ENCODE measurements at regions not wholly inside any gene's neighbourhood (a gene's known extent, or its start where the extent isn't known, plus 50 kb on each side); places are given as distances from the start of the nearest gene placed in this dataset.

DNA sequence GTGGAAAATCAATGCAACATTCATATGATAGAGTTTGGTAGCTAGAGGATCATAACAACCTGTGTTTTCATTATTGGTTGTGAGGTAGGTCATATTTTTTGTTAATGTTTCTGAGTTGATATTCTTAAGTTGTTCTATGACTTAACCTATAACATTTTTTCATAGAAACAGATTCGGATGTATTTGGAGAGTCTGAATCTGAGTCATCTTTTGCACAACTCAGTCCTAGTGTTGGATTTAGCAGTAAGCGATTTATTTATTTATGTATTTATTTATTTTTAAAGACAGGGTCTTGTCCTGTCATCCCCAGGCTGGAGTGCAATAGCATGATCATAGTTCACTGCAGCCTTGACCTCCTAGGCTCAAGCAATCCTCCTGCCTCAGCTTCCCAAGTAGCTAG, 292.8 kb upstream of the ZNF717 start:
- no peak for DNase-seq

- no peak for DNase-seq
These were observed 298.6 kb upstream of the ZNF717 start for GRCh38 chr3:76083992-76084391.

DNA sequence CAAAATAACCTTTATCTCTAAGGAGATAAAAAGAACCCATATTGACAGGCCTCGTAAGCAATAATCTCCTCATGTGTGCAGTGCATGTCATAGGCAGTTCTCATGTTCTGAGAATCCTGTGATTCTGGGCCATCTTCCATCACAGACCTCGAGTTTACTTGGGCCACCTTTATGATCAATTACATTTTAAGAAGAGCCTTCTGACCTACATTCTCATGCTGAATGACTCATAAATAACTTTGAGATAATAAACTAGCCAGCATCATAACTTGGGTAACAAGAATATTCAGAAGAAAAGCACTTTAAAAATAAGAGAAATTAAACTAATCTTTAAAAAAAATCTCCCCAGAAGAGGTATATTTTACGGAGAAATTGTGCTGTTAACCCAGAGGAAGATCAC, 310.7 kb upstream of the ZNF717 start:
- no peak for DNase-seq

GRCh38 chr3:76096836-76097588, 311.7 kb upstream of the ZNF717 start:
- no peak for DNase-seq

- DNase-seq, result no peak
These were observed 312.2 kb upstream of the ZNF717 start for GRCh38 chr3:76097589-76097969.

DNA sequence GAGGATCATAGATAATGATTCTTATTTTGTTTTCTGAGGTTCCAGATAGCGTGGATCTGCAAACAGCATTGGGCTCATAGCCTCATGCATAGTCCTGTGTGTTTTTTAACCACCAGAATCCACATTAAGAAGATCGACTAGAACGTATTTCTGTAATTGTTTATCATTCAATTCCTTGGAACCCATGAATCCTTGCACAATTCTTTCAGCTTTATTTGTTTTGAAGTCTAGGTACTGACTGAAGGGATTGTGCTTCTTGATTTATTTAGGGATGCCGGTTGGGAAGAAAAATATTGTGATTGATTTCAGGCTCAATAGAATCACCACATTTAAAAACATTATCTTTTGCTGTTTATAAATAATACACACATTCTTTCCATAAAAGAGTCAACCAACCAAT, 314.6 kb upstream of the ZNF717 start:
- no peak for DNase-seq

DNA sequence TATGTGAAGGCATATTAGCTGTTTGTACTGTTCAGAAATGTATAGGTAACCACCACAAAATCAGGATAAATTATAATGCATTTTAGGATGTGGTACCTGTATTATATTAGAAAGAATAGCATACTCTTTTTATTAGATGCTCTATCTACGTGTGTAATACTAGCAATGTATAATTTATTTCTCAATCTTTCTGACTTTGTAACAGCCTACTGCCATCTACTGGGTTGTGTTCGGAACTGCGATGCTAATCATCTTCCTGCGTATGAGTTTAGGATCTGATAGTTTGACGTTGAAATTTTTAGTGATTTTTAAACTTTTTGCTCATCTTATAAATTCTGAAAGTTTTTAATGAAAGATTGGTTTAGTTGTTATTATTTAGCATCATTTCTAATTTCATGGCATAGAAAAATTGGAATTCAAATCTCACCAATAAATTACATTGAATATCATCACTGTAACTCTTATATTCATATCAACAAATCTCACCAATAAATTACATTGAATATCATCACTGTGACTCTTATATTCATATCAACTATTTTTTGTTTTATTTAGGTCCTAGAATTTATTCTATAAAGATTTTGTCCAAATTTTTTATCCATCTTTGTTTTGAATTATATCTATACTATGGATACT, 322.7 kb upstream of the ZNF717 start:
- DNase-seq, result peak; percentile 25

DNA sequence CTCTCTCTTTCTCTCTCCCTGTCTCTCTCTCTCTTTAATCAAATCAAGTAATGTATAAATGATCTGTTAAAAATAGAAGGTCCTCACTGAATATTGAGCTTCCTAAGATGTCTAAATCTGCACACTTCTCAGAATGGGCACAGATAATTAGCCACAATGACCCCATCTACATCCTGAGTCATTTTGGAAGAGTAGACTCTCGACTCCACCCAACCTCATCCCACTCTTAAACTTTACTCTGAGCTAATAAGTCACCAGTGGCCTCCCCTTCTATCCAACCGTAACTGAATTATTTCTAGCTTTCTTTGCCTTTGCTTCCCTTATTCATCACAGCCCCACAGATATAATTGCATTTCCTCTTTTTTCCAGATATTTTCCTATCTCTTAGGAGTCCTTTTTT, 326.5 kb upstream of the ZNF717 start:
- DNase-seq, result no peak

GRCh38 chr3:76122007-76122406, 336.7 kb upstream of the ZNF717 start:
- no peak for DNase-seq

DNA sequence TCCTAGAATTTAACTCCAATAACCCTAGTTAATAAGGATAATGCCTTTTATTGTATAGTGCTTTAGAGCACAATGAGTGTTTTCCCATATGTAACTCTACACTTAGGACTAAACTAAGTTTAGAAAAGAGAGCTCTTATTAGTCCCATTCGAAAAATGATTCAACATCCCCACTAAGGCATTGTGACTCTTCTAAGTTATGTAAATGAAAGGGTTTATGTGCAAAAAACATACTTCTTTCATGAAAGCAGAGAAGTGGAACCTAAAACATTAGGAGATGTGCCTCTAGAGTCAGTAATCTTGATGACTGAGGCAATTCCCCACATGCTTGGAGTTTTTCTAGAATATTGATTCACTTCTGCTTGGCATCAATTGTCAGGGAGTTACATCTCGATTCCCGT, 344.1 kb upstream of the ZNF717 start:
- no peak for DNase-seq

- no peak for DNase-seq
These were observed 346.2 kb upstream of the ZNF717 start for GRCh38 chr3:76131396-76132153.

GRCh38 chr3:76132154-76132470, 346.8 kb upstream of the ZNF717 start:
- no peak for DNase-seq

- DNase-seq, result no peak
These were observed 348.8 kb upstream of the ZNF717 start for GRCh38 chr3:76134166-76134565.

DNA sequence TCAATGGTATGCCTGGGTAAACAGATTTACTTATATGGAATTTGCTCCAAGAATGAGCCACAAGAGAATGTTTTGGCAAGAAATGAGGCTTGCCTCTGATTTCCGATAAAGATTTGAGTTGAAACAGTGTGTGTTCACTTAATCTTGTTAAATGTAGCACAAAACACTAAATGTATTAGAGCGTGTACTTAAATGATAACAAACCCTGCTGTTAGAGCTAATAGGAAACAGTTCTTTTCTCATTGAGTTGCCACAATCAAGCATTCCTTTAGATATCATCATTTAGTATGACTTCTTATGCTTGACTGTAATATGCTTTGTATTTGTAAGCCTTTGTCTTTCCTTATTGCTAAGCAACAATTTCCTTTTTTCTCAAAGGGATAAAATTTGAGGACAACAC, 353.6 kb upstream of the ZNF717 start:
- no peak for DNase-seq

DNA sequence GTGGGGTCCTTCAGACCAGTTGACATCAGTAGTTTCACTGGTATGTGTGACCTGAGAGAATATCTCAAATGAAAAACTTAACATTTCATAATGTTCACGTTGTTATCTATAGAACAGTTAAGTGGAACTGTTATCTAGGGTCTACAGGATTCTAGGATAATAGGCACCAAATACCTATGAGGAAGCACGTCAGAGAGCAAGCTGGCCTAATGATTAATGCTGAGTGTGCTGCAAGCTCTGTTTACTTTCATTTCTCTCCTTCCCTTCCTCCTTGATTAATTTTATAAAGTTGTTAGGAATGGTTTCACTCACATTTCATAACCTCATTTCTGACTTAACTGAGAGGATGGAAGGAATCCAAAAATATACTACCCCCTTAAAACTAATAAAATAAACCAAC, 362.5 kb upstream of the ZNF717 start:
- no peak for DNase-seq

DNA sequence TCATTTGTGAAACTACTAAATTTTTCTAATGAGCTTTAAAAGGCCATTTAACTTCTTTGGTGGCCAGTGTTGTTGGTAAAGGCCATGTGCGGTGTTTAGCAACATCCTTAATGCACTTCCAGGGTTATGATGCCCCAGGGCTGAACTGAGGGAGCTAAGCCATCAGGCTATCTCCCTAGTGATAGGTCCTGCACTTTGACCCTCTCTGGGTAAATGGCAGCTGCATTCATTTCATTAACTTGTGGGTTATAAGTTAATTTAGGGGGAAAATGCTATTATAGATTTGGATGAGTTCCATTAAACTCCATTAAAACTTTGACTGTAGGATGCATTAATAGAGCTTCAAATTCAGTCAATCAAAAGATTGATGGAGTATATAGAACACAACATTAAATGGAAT, 366.7 kb upstream of the ZNF717 start:
- no peak for DNase-seq

GRCh38 chr3:76161856-76162255, 376.5 kb upstream of the ZNF717 start:
- DNase-seq, result no peak

DNA sequence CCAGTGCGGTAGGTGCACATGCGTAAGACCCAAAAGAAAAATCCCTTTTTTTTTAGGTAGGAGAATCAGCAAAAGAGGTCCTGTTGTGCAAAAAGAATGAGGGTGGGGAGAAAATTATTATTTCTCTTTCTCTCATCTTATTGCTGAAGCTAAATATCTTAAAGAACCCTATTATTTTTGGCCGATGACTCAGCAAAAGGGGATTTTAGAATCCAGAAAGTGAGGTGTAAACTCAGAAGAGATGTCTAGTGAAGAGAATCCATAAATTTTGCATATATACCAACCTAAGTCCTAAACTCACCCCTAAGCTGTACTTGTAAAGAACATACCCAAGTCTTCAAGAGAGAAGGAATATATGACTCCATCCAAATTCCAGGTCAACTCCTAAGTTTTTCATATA, 386.3 kb upstream of the ZNF717 start:
- DNase-seq, result no peak

DNA sequence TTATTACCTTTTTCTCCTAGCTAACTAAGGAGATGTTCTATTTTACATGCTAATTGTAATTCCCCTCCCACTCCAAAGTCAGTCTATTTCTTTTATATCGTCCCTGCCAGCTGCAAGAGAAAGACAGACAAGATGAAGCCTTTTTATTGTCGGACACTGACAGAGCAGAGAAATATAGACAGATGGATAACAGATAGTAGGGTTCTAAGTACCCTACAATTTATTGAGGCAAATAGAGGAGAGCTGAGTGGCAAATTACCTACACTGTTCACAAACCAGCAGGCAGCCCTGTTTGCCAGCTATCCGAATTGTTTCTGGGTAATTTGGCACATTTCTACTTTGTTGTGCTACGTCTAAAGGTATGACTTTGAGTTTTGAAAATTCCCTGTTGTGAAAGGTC, 392.3 kb upstream of the ZNF717 start:
- no peak for DNase-seq

GRCh38 chr3:76178412-76178811, 393.1 kb upstream of the ZNF717 start:
- no peak for DNase-seq

GRCh38 chr3:76181213-76181612, 395.9 kb upstream of the ZNF717 start:
- no peak for DNase-seq

GRCh38 chr3:76198086-76198485, 412.7 kb upstream of the ZNF717 start:
- DNase-seq, result no peak

DNA sequence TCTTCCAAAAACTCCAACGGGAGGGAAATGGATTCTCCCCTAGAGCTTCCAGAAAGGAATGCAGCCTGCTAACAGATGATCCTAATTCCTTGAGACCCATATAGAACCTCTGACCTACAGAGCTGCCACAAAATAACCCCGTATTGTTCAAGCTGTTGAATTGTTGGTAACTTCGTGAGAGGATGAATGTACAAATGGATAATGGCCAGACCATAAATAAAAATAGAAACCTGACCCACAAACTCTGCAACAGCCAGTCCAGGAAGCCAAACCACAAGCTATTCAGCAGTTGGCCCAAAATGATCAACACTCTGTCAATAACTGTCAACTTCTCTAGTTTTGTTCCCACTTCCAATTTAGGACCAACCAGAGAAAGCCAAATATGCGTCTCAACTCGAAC, 414.0 kb upstream of the ZNF717 start:
- DNase-seq, result no peak

- no peak for DNase-seq
These were observed 418.2 kb upstream of the ZNF717 start for GRCh38 chr3:76203578-76203977.
